Retinal pigment epithelial cell (primary cell): ENCODE measurements at regions not wholly inside any gene's neighbourhood (a gene's known extent, or its start where the extent isn't known, plus 50 kb on each side); places are given as distances from the start of the nearest gene placed in this dataset.

Experiments
- DNase-seq: peaks from one replicate; pipeline ENCODE4 v3.0.0-alpha.2; 2010; ENCODE audit warnings: low read depth
- H3K4me3 ChIP-seq: 2 replicates; pipeline ENCODE4 v1.5.1; 2011; ENCODE audit warnings: mild to moderate bottlenecking, low read length, control low read depth, moderate library complexity
- TF ChIP-seq, protein P1 (sequence below): conservative IDR thresholded peaks from 2 replicates; pipeline ENCODE4 v1.5.1; 2011; ENCODE audit warnings: low read depth, low read length, control low read depth, inconsistent platforms

DNA sequence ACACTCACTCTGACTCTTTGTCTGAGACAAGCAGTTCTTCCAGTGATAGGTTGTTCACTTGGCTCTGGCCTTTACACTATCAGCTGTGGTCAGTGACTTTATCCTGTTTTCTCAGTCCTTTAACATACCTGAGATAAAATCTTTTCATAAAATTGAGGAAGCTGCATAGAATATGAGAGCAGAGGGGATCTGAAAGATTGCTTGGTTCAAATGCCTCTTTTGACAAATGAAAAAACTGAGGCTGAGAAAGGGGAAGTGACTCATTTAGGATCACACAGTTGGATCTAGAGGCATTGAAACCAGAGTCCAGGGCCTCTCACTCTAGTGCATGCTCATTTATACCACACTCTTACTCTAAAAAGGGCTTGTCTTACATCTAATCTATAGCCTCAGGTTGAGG, 277.0 kb upstream of the TBX18 start:
- DNase-seq: no peak
- TF ChIP-seq, protein P1, sequence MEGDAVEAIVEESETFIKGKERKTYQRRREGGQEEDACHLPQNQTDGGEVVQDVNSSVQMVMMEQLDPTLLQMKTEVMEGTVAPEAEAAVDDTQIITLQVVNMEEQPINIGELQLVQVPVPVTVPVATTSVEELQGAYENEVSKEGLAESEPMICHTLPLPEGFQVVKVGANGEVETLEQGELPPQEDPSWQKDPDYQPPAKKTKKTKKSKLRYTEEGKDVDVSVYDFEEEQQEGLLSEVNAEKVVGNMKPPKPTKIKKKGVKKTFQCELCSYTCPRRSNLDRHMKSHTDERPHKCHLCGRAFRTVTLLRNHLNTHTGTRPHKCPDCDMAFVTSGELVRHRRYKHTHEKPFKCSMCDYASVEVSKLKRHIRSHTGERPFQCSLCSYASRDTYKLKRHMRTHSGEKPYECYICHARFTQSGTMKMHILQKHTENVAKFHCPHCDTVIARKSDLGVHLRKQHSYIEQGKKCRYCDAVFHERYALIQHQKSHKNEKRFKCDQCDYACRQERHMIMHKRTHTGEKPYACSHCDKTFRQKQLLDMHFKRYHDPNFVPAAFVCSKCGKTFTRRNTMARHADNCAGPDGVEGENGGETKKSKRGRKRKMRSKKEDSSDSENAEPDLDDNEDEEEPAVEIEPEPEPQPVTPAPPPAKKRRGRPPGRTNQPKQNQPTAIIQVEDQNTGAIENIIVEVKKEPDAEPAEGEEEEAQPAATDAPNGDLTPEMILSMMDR: no peak
- H3K4me3 ChIP-seq: no peak overlapping the region

DNA sequence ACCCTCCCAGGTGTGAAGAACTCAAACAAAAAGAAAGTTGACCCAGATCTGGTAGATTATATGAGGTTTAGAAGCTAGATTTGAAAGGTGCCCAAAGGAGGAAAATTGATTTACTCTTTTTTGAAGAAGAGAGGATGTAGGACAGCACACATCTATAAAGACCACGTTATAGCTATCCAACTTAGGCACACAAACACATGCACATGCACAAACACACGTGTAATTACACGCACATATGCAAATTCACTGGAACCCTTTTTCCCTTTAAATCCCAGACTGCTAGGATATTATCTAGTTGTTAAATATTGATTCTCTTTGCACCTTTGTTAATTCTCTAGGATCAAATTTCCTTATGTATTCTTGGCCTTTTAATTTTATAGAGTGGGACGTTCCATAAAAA, 272.8 kb upstream of the TBX18 start:
- H3K4me3 ChIP-seq: no peak overlapping the region
- TF ChIP-seq, protein P1: no peak
- DNase-seq: no peak

GRCh38 chr6:85035766-85036165, 271.4 kb upstream of the TBX18 start:
- no peak for DNase-seq
- no peak overlapping the region for H3K4me3 ChIP-seq
- TF ChIP-seq, protein P1: no peak

GRCh38 chr6:85033547-85033946, 269.1 kb upstream of the TBX18 start:
- no peak overlapping the region for H3K4me3 ChIP-seq
- TF ChIP-seq, protein P1: no peak
- no peak for DNase-seq

- no peak overlapping the region for H3K4me3 ChIP-seq
- no peak for DNase-seq
- TF ChIP-seq, protein P1: no peak
Observed at GRCh38 chr6:85026021-85026420, 261.6 kb upstream of the TBX18 start.

GRCh38 chr6:85023721-85024120, 259.3 kb upstream of the TBX18 start:
- no peak overlapping the region for H3K4me3 ChIP-seq
- TF ChIP-seq, protein P1: no peak
- DNase-seq: no peak

- DNase-seq: no peak
- TF ChIP-seq, protein P1: no peak
- H3K4me3 ChIP-seq: no peak overlapping the region
Observed at GRCh38 chr6:85017352-85017751, 253.0 kb upstream of the TBX18 start.
